ENCODE measurements at regions not wholly inside any gene's neighbourhood (a gene's known extent, or its start where the extent isn't known, plus 50 kb on each side); places are given as distances from the start of the nearest gene placed in this dataset.

DNA sequence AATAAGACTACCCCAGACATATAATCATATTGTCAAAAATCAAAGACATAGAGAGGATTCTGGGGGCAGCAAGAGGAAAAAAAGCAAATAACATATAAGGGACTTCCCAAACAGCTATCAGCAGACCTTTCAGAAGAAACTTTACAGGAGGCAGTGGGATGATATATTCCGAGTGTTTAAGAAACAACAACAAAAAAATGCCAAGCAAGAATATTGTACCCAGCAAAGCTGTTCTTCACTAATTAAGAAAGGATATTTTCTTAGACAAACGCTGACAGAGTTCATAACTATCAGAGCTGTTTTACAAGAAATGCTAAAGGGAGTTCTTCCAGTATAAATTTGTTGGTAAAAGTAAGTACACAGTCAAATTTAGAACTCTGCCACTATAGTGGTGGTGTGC is 243.3 kb upstream of the AFDN start:
- DNase-seq = no peak

DNA sequence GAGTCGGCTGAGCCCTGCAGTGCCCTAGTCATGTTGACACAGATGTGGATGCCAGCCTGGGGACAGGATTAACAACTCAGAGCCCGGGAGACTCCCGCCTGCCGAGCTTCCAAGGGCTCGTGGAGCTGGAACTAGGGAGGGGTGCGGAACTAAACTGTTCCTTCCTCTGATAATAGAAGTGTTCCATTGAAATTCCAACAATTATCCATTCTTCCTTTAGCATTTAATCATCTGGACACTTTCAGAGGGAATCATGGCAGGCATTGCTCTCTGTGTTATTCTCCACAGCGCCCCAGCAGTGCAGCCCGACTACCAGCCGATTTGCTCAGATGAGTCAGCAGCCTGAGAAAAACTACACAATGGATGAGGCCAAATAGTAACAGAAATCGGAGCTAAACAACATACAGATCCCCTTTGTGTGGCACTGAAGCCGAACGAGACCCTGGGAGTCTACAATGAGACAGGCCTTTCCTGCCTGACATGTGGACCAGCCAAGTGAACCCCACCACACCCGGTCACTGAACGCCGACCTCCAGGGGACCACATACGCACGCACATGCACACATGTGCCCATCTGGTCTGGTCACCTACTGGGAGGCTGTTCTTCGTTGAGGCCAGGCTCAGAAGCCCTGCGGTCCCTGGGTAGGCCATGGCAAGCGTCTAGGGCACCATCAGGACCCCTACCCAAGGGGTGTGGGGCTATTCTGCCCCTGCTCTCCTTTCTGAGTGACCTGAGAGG is 238.4 kb upstream of the AFDN start:
- DNase-seq = no peak

DNA sequence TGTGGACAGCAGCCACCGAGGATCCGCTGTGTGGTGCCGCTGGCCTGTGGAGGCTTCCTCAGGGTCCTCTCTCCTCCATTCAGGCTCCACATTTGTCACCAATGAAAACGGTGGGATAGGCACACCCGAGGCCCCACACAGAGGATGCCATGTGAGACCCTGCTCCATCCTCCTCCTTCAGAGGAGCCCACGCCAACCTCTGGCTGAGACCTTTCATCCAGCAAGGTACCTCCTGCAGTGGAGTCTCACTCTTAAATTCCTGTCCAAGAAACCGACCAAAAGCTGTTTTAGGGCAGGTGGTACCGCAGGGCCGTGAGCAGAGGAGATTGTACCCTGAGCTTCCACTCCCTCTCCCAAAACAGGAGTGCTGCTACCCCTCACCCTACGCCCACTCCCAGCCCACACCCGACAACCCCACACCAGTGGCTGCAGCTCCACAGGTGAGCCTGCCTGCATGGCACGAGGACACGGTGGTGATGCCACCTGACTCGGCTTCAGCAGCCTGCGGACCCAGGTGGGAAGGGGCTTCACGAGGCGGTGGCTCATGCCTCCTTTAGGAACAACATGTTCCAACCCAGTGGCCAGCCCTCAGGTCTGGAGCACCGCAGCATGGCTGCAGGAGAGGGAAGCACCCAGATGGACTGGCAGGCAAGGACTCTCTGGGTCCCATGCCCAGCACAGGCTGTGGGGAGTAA is 237.6 kb upstream of the AFDN start:
- no peak for DNase-seq

DNA sequence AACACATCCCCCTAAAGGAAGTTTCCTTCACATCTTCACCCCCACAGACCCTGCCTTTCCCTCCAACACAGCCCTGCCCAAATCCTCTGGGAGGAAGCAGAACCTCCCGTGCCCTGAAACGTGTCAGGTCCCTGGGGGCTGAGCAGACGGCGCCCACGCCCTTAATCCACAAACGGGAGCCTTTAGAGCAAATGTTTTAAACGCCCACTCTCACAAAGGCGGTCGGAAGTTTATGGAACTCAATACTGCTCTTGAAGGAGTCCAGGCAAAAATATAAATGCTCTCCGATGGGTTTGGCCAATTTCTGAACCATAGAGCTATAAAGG is 237.1 kb upstream of the AFDN start:
- DNase-seq = no peak

DNA sequence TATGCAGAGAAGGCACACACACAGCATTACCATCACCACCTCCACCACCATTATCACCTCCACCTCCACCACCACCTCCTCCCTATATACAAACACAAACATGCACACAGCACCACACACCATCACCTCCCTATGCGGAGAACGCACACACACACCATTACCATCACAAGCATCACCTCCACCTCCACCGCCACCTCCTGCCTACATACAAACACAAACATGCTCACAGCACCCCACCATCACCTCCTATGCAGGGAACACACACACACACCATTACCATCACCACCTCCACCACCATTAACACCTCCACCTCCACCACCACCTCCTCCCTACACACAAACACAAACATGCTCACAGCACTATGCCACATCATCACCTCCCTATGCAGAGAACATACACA is 236.5 kb upstream of the AFDN start:
- no peak for DNase-seq
